Endothelial cell of umbilical vein (primary cell): ENCODE measurements at regions not wholly inside any gene's neighbourhood (a gene's known extent, or its start where the extent isn't known, plus 50 kb on each side); places are given as distances from the start of the nearest gene placed in this dataset.

ENCODE experiments used
- BruUV-seq: library from RNA; stranded (reverse); fragments of 400-500 nt; replicated peaks from 2 replicates; lab custom pipeline; 2021; lab: Mats Ljungman, UMichigan
- CTCF ChIA-PET: fragments of 300-600, 350-600 bp; sonication (Branson Sonifier 250); formaldehyde crosslinking; loops from one replicate; lab custom pipeline; 2021; ENCODE audit warnings: antibody characterized with exemption, inconsistent platforms; lab: Charles Lee
- POLR2A ChIA-PET: fragments of 300-600, 350-600 bp; sonication (Branson Sonifier 250); formaldehyde crosslinking; loops from one replicate; lab custom pipeline; 2021; ENCODE audit warnings: antibody characterized with exemption, inconsistent platforms; lab: Charles Lee
- DNase-seq: peaks from one replicate; pipeline ENCODE4 v3.0.0-alpha.2; 2011; ENCODE audit warnings: low read depth, low spot score
- FAIRE-seq: peaks from 2 replicates; lab custom pipeline; 2011; peaks lifted over from hg19 to GRCh38; lab: Jason Lieb, UNC
- H2AFZ ChIP-seq: 2 replicates; pipeline ENCODE4 v1.6.0; 2012; ENCODE audit warnings: low read depth, low read length, control low read depth, inconsistent platforms
- H3K27ac ChIP-seq: 2 replicates; pipeline ENCODE4 v1.5.1; 2011; ENCODE audit warnings: low read depth, mild to moderate bottlenecking, control low read depth, low read length, moderate library complexity; ENCODE audit not compliant: insufficient read depth
- H3K27me3 ChIP-seq, 2 experiments: 2 replicates each; pipeline versions ENCODE4 v1.6.0 to v1.6.1; 2011; ENCODE audit warnings: low read length in 2 of 2, mixed read lengths in 1 of 2; ENCODE audit not compliant: control insufficient read depth in 2 of 2, insufficient read depth in 2 of 2
- H3K36me3 ChIP-seq, 2 experiments: 2 replicates in 1 of 2; 3 replicates in 1 of 2; pipeline ENCODE4 v1.5.1; 2011; ENCODE audit warnings: low read length in 2 of 2, mild to moderate bottlenecking in 1 of 2, moderate library complexity in 1 of 2; ENCODE audit not compliant: control insufficient read depth in 2 of 2, insufficient read depth in 2 of 2; ENCODE audit errors: extremely low read depth in 1 of 2
- H3K4me1 ChIP-seq: 3 replicates; pipeline ENCODE4 v1.5.1; 2011; ENCODE audit warnings: mild to moderate bottlenecking, low read length; ENCODE audit not compliant: control insufficient read depth, insufficient read depth; ENCODE audit errors: extremely low read depth
- H3K4me2 ChIP-seq: 2 replicates; pipeline ENCODE4 v1.6.1; 2011; ENCODE audit warnings: low read length, control low read depth, mixed read lengths; ENCODE audit not compliant: insufficient read depth
- H3K4me3 ChIP-seq, 3 experiments: fragments of 200-600 bp in 1 of 3; sonication (generic), shearing (Covaris generic) in 1 of 3; replicated peaks in 1 of 3; 2 replicates each; pipeline ENCODE4 v1.5.1; 2011 to 2016; ENCODE audit warnings: control low read depth in 3 of 3, low read length in 3 of 3, mild to moderate bottlenecking in 2 of 3, inconsistent platforms in 1 of 3, low read depth in 1 of 3, moderate library complexity in 1 of 3; ENCODE audit not compliant: insufficient read depth in 1 of 3
- H3K79me2 ChIP-seq: 2 replicates; pipeline ENCODE4 v1.6.0; 2012; ENCODE audit warnings: low read length, inconsistent platforms; ENCODE audit not compliant: control insufficient read depth, insufficient read depth
- H3K9ac ChIP-seq: replicated peaks from 2 replicates; pipeline ENCODE3; 2011; ENCODE audit warnings: low read length, control low read depth; ENCODE audit not compliant: insufficient read depth; ENCODE audit errors: extremely low read depth
- H3K9me1 ChIP-seq: replicated peaks from 3 replicates; pipeline ENCODE4 v1.6.0; 2011; ENCODE audit warnings: mild to moderate bottlenecking, low read length; ENCODE audit not compliant: control insufficient read depth, insufficient read depth; ENCODE audit errors: extremely low read depth
- H3K9me3 ChIP-seq: replicated peaks from 2 replicates; pipeline ENCODE4 v1.5.1; 2012; ENCODE audit warnings: low read length, inconsistent platforms; ENCODE audit not compliant: control insufficient read depth, insufficient read depth
- H4K20me1 ChIP-seq: replicated peaks from 2 replicates; pipeline ENCODE3; 2011; ENCODE audit warnings: mild to moderate bottlenecking, low read length; ENCODE audit not compliant: control insufficient read depth, insufficient read depth; ENCODE audit errors: extremely low read depth
- CTCF ChIP-seq, 2 donors: IDR thresholded peaks; 1 replicate in 1 of 2; 2 replicates in 1 of 2; pipeline ENCODE4 v1.5.1; 2011; ENCODE audit warnings: low read length in 2 of 2, mild to moderate bottlenecking in 2 of 2, moderate library complexity in 2 of 2, control low read depth in 1 of 2, inconsistent platforms in 1 of 2, low read depth in 1 of 2; ENCODE audit not compliant: insufficient read depth in 1 of 2; ENCODE audit errors: extremely low read depth in 1 of 2
- FOS ChIP-seq: IDR thresholded peaks from 2 replicates; pipeline ENCODE4 v1.6.1; 2011; ENCODE audit warnings: mild to moderate bottlenecking, low read length, moderate library complexity, borderline replicate concordance; ENCODE audit not compliant: insufficient read depth
- MAX ChIP-seq: IDR thresholded peaks from 2 replicates; pipeline ENCODE4 v1.6.1; 2011; ENCODE audit not compliant: insufficient read depth, insufficient read length
- MYC ChIP-seq: IDR thresholded peaks from one replicate; pipeline ENCODE4 v1.6.1; 2011; ENCODE audit warnings: mild to moderate bottlenecking, low read depth, low read length
- POLR2A ChIP-seq: IDR thresholded peaks from 2 replicates; pipeline ENCODE4 v1.6.1; 2012; ENCODE audit warnings: low read depth, mild to moderate bottlenecking, control low read depth, low read length
- dilution Hi-C: fragments of 300-500 bp; cut with MboI; formaldehyde crosslinking; loops from one replicate; pipeline ENCODE4 v1.15.0; 2019; ENCODE audit warnings: low sequenced_read_pairs; ENCODE audit not compliant: extremely low pct_ligation_motif_present
- intact Hi-C: fragments of 100-400 bp; cut with micrococcal nuclease; formaldehyde crosslinking; loops from one replicate; pipeline ENCODE4 v1.10.0; 2022

- Histone ChIP-seq H3K4me1 (no peaks in the 10 kb centered on the region), H3K9me1 (no peaks in the 10 kb centered on the region), H3K27me3 (no peaks in the 10 kb centered on the region), H3K9ac (no peak overlapping the region), H4K20me1 (no peaks in the 10 kb centered on the region), H3K79me2 (no peaks in the 10 kb centered on the region), H3K4me2 (no peak overlapping the region), H3K27ac (no peak overlapping the region), H2AFZ (no peak overlapping the region), H3K4me3 (no peak overlapping the region), H3K36me3 (no peaks in the 10 kb centered on the region), H3K9me3 (no peaks in the 10 kb centered on the region)
- TF ChIP-seq CTCF (IDR thresholded peaks at IDR 0.05; ENCODE audit: extremely low read depth in 1 of 2, insufficient read depth in 1 of 2, low read depth in 1 of 2, low read length in 2 of 2) (peak in 1 of 2 donors; percentile 4), MYC (no peak)
- no TSS peak for BruUV-seq
- intact Hi-C loops, result no loop called here
- FAIRE-seq (no peak), DNase-seq (no peak)
- ChIA-PET POLR2A (no interaction called here), CTCF (no interaction called here)
- dilution Hi-C loops, result no loop called here
Observed at GRCh38 chr19:30695171-30695875, 323.1 kb downstream of the ZNF536 start.

GRCh38 chr19:30694156-30694755 is 322.1 kb downstream of the ZNF536 start:
- H4K20me1 ChIP-seq, result no peaks in the 10 kb centered on the region
- H3K4me2 ChIP-seq, result no peak overlapping the region
- no peaks in the 10 kb centered on the region for H3K79me2 ChIP-seq
- dilution Hi-C loops (no loop called here), intact Hi-C loops (no loop called here)
- ChIA-PET CTCF (no interaction called here), POLR2A (no interaction called here)
- no peak for TF ChIP-seq FOS
- no peak for TF ChIP-seq POLR2A
- TF ChIP-seq MAX, result no peak
- TF ChIP-seq CTCF (IDR thresholded peaks at IDR 0.05; ENCODE audit: extremely low read depth in 1 of 2, insufficient read depth in 1 of 2, low read depth in 1 of 2, low read length in 2 of 2), result no peak
- no peak for DNase-seq
- no peak overlapping the region for H3K9ac ChIP-seq
- no peak for FAIRE-seq
- no peak overlapping the region for H2AFZ ChIP-seq
- no peak overlapping the region for H3K27ac ChIP-seq
- no TSS peak for BruUV-seq
- no peaks in the 10 kb centered on the region for H3K9me3 ChIP-seq
- H3K36me3 ChIP-seq, result no peaks in the 10 kb centered on the region
- H3K9me1 ChIP-seq, result no peaks in the 10 kb centered on the region
- H3K4me3 ChIP-seq, result no peak overlapping the region
- no peaks in the 10 kb centered on the region for H3K4me1 ChIP-seq
- no peaks in the 10 kb centered on the region for H3K27me3 ChIP-seq
